Superior temporal gyrus (tissue), 1 donor: ENCODE measurements at regions not wholly inside any gene's neighbourhood (a gene's known extent, or its start where the extent isn't known, plus 50 kb on each side); places are given as distances from the start of the nearest gene placed in this dataset.
A peak's percentile ranks its signal among the peaks of the same experiment; 100 is the strongest.

Experiments used
- DNase-seq: peaks from one replicate; pipeline ENCODE4 v3.0.0-alpha.2; 2016; ENCODE audit errors: extremely low spot score

- no peak for DNase-seq
Observed at GRCh38 chr11:11044137-11044855, 186.4 kb upstream of the ZBED5 start.

- no peak for DNase-seq
Observed at GRCh38 chr11:11043721-11044120, 185.9 kb upstream of the ZBED5 start.

GRCh38 chr11:11039208-11039965, 181.5 kb upstream of the ZBED5 start:
- DNase-seq, result no peak

GRCh38 chr11:11038782-11039181, 180.9 kb upstream of the ZBED5 start:
- no peak for DNase-seq

GRCh38 chr11:11038352-11038751, 180.5 kb upstream of the ZBED5 start:
- DNase-seq, result peak; percentile 57

DNA sequence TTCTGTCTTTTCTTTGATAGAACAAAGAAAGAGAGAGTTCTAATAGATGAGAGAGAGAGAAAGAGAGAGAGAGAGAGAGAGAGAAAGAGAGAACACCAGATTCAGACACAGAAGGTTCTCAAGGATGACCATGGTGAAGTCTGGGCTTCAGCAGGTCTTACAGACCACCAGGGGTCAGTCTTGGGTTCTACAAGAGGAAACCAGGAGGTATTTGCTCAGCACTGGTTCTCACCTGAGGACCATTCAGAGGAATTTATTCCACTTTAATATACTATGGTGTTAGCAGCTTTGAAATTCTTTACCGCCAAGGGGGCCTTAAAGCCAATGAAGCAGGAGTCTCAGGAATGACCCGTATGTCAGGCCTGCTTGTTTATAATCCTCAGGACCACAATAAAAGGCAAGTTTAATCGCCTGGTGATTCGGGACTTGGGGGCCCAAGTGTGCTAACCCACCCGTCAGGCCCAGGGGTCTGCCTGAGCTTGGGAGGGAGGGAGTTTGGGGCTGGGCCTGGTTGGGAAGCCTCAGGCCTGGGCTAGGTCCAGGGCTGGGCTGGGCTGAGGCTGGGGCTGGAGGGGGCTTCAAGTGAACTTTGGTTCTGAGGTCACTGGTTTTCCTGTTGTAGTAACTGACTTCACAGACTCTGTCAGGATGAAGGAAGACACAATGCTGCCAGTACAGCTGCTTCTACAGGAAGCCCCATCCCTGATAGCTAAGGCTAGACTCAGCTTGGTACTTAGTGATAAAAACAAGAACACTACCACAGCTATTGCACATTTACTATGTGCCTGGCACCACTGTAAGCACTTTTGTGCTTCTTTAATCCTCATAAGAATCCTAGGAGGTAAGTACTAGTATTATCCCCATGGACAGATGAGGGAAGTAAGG, 179.2 kb upstream of the ZBED5 start:
- DNase-seq, result peak; percentile 75

GRCh38 chr11:11036185-11036847, 178.5 kb upstream of the ZBED5 start:
- no peak for DNase-seq

GRCh38 chr11:11035331-11035730, 177.5 kb upstream of the ZBED5 start:
- DNase-seq, result no peak

DNA sequence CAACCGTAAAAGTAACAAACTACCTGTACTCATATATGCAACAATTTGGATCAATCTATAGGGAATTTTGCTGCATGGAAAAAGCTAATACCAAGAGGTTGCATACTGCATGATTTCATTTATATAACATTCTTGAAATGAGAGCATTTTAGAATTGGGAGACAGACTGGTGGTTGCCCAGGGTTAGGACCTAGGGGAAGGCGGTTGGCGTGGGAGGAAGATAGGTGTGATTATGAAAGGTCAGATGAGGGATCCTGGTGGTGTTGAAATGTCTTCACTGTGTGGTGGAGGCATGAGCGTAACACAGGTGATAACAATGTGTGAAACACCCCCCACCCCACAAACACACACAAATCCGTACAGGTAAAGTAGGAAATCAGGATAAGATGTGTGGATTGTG, 176.6 kb upstream of the ZBED5 start:
- DNase-seq, result no peak

DNA sequence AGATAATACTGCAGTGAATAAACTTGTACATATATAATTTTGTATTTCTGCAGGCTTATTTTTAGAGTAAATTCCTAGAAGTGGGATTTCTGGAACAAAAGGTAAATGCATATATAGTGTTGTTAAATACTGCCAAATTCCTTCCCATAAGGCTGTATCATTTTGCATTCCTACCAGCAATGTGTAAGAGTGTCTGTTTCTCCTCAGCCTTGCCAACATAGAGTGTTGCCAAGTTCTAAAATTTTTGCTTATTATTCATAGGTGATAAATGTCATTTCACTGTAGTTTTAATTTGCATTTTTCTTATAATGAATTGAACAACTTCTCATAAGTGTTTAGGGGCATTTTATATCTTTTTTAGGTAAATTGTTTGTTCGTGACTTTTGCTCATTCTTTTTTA, 174.2 kb upstream of the ZBED5 start:
- no peak for DNase-seq

- DNase-seq, result no peak
Observed at GRCh38 chr11:11029027-11029426, 171.2 kb upstream of the ZBED5 start.

GRCh38 chr11:11028017-11028692, 170.3 kb upstream of the ZBED5 start:
- peak; percentile 68 for DNase-seq

- DNase-seq, result peak; percentile 38
Observed at GRCh38 chr11:11027288-11027687, 169.4 kb upstream of the ZBED5 start.

DNA sequence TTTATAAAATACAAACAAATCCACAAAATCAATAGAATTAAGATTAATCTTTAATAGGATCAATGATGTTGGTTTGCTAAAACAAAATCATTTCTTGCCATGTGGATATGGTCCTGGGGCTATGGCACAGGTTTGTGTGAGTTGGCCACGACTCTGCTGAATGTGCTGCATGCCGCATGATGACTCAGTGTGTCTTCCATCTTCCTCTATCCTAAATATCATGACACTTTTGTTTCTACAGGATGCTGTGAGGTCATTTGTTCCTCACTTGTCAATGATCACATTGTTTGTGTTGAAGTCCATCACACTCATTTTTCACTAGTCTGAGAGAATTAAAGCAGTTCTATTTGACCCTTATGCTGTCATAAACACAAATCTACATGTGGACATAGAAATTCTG, 167.2 kb upstream of the ZBED5 start:
- peak; percentile 40 for DNase-seq

GRCh38 chr11:11022125-11022730, 164.4 kb upstream of the ZBED5 start:
- peak; percentile 85 for DNase-seq

DNA sequence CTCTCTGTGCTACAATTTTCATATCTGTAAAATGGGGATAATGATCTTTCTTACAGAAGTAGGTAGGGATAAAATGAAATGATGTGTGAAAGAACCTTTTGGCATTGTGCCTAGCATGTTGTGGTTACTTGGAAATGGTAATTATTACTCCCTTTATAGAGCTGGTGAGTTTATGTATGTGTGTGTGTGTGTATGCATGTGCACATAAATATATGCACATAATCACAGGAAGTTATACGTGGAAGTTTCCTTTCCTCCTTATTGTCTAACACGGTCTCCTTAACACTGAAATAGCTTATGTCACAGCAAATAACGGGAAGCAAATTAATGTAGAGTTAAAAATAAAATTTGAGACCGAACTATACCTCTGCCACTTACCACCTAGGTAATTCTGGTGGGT, 163.7 kb upstream of the ZBED5 start:
- no peak for DNase-seq

DNA sequence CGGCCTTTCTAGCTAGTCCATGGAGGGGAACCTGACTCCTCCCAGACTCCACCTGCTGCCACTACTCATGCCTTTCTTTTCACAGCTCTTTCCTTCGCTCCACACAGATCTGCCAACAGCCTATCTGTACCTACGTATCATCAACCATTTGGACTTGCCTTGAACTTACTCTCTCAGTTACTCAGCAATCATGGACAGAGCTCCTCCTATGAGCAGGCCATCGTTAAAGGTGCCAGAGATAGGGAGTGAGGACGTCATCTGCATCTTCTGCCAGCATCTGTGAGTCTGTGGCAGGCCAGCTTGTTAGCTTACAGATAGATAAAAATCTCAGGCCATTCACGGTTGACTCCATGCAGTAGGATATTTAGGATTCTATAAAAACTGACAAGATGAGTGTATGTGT, 162.9 kb upstream of the ZBED5 start:
- no peak for DNase-seq

DNA sequence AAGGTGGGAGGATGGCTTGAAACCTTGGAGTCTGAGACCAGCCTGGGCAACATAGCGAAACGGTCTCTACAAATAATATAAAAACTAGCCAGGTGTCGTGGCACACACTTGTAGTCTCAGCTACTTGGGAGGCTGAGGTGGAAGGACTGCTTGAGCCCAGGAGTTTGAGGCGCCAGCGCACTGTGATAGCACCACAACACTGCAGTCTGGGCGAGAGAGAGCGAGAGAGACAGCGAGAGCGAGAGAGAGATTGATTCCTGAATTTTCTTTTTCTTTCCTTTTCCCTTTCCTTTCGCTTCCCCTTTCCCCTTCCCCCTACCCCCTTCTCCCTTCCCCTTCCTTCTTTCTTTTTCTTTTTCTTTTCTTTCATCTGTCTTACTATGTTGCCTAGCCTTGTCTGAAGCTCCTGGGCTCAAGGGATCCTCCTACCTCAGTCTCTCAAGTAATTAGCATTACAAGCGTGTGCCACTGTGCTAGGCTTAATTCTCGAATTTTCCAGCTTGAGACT, 162.4 kb upstream of the ZBED5 start:
- DNase-seq, result no peak

DNA sequence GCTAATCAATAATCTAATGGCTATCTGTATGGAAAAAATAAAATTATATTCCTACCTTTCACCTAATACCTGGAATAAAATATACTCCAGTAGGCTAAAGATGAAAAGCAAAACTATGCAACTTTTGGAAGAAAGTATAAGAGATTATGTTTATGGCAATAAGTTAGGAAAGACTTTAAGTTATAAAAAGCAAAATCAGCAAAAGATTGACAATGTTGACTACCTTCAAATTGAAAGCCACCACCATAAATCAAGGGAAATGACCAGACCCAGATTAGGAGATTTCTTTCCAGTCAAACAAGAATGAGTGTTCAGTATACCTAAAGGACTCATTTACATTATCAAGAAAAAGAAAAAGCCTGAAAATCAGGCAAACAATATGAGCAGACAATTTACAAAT, 159.1 kb upstream of the ZBED5 start:
- no peak for DNase-seq

- no peak for DNase-seq
Observed at GRCh38 chr11:11016068-11016467, 158.2 kb upstream of the ZBED5 start.

DNA sequence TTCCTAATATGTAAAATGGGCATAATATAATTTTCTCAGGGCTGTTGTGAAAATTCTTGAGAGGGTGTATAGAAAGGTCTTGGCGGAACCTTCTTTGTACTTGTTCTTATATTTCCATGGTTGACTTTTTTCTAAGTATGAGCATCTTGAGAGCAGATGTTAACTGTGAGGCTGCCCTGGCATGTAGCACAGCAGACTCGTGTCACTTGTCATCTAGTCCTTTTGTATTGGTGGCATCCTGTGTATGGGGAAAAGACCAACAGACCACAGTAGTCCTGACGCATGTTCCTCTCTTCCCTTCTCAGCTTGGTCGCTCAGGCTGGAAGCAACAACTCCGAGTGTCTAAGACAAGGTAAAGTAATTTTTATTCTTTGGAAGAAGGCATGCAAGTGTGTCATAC, 153.8 kb upstream of the ZBED5 start:
- no peak for DNase-seq
